Transverse colon (tissue), 4 donors: ENCODE measurements at regions not wholly inside any gene's neighbourhood (a gene's known extent, or its start where the extent isn't known, plus 50 kb on each side); places are given as distances from the start of the nearest gene placed in this dataset.

ENCODE experiments used
- EP300 ChIP-seq: sonication (generic); formaldehyde crosslinking; IDR thresholded peaks from one replicate; pipeline ENCODE4 v1.6.1; 2017; ENCODE audit warnings: antibody characterized with exemption, low read depth
- POLR2A ChIP-seq: fragments of 450-650 bp; IDR thresholded peaks from one replicate; pipeline ENCODE4 v1.6.1; 2016; ENCODE audit warnings: antibody characterized with exemption, mild to moderate bottlenecking, moderate library complexity
- POLR2AphosphoS5 ChIP-seq, 3 donors: sonication (generic); formaldehyde crosslinking; IDR thresholded peaks; one replicate each; pipeline ENCODE4 v1.6.1; 2016; ENCODE audit warnings: antibody characterized with exemption in 3 of 3
- TF ChIP-seq, protein P1 (sequence below), 5 experiments: fragments of 200-600 bp in 3 of 5; fragments of 450-650 bp in 2 of 5; sonication (generic) in 3 of 5; IDR thresholded peaks; 1 replicate in 2 of 5; 2 replicates in 3 of 5; pipeline ENCODE4 v1.5.1; 2016 to 2017; ENCODE audit warnings: antibody characterized with exemption in 5 of 5, inconsistent platforms in 3 of 5, mild to moderate bottlenecking in 2 of 5, moderate library complexity in 1 of 5

DNA sequence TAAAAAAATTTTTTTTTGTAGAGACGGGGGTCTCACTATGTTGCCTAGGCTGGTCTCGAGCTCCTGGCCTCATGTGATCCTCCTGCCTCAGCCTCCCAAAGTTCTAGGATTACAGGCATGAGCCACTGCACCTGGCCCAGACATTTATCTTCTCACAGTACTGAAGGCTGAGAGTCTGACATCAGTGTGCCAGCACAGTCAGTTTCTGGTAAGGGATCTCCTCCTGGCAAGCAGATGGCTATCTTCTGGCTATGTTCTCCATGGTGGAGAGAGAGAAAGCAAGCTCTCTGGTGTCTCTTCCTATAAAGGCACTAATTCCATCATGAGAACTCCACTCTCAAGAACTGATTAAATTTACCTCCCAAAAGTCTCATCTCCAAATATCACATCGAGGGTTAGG lies 57.8 kb upstream of the C1orf185 start:
- TF ChIP-seq, protein P1, sequence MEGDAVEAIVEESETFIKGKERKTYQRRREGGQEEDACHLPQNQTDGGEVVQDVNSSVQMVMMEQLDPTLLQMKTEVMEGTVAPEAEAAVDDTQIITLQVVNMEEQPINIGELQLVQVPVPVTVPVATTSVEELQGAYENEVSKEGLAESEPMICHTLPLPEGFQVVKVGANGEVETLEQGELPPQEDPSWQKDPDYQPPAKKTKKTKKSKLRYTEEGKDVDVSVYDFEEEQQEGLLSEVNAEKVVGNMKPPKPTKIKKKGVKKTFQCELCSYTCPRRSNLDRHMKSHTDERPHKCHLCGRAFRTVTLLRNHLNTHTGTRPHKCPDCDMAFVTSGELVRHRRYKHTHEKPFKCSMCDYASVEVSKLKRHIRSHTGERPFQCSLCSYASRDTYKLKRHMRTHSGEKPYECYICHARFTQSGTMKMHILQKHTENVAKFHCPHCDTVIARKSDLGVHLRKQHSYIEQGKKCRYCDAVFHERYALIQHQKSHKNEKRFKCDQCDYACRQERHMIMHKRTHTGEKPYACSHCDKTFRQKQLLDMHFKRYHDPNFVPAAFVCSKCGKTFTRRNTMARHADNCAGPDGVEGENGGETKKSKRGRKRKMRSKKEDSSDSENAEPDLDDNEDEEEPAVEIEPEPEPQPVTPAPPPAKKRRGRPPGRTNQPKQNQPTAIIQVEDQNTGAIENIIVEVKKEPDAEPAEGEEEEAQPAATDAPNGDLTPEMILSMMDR (IDR thresholded peaks at IDR 0.05), result no peak
- no peak for TF ChIP-seq EP300
- no peak for TF ChIP-seq POLR2AphosphoS5 (IDR thresholded peaks at IDR 0.05)
- TF ChIP-seq POLR2A, result no peak
